GDM1 (cell line): ENCODE measurements at regions not wholly inside any gene's neighbourhood (a gene's known extent, or its start where the extent isn't known, plus 50 kb on each side); places are given as distances from the start of the nearest gene placed in this dataset.
"Not testable (repeated sequence)": the region's sequence is repeated elsewhere in the genome, so short reads cannot be mapped to it uniquely, and the experiment has no call there.

Source experiments
- DNase-seq: peaks from one replicate; lab custom pipeline; 2025; lab: John Stamatoyannopoulos, UW

DNA sequence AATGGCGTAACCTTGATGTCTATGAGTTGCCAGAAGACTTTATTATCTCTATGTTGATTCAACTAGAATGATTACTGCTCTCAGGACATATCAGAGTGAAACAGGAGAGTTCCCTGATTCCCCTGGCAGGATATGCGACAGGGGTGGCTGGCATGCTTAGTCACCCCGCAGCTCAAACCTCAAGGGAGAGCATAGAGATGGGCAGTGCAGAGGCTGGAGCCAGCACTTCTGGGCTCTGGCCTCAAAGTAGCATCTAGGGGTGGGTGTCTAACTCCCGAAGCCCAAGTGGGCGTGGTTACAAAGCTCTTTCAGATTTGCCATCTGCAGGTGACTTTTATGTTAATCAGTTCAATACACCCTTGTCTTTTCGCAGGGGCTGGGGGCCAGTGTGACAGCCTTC is 391.6 kb downstream of the ADCYAP1 start:
- no peak for DNase-seq

DNA sequence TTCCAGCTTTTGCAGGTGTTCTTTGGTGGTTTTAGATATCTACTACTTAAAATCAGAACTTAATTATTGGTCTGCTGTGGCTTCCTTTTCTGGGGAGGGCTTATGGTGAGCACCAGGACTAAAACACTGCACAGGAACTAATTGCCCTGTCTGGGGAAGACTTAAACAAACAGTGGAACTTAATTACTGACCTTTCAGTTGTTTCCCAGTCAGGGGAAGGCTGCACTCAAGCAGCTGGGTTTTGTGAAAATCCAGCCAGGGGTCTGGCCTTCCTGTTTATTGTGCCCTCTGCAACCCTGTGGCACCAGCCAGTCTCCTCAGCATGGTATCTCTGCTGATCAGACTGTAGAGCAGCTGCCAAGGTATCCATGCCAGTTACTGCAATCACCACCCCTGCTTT is 398.2 kb downstream of the ADCYAP1 start:
- no peak for DNase-seq

DNA sequence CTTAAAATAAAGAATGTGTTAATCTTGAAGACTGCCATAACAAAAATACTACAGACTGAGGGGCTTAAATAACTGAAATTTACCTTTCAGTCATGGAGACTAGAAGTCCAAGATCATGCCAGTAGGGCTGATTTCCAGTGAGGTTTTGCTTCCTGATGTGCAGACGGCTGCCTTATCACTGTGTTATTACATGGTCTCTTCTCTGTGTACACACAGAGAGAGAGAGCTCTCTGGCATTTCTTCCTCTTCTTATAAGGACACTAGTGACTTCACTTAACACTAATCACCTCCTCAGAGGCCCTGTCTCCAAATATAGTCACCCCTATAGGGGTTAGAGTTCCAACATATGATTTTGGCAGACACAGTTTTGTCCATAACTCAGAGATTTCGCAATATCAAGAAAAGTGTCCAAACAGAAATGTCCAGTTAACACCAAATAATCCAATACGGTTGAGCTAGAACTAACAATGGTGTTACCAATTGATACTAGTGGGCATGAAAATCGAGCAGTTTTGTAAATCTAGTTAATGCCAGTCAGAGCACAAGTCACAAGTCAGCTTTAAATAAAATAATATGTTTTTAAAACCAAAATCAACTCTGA is 399.8 kb downstream of the ADCYAP1 start:
- DNase-seq = no peak

DNA sequence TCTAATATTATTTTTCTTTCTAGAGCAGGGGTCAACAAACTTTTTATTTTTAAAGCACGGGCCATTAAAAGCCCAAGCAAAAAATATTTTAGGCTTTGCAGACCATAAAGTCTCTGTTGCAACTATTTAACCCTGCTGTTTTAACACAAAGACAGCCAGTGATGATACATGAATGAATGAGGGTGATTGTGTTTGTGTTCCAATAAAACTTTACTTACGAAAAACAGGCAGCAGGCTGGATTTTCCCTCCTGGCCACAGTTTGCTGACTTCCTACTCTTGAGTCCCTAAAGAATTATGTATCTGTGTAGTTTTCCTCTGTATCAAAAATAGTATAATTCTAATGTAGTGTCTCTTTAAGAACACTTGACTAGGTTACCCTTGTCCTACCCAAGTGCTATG is 402.0 kb downstream of the ADCYAP1 start:
- DNase-seq = no peak

- no peak for DNase-seq
Observed at GRCh38 chr18:1308686-1309085, 404.0 kb downstream of the ADCYAP1 start.

GRCh38 chr18:1311376-1311775 is 406.7 kb downstream of the ADCYAP1 start:
- no peak for DNase-seq

DNA sequence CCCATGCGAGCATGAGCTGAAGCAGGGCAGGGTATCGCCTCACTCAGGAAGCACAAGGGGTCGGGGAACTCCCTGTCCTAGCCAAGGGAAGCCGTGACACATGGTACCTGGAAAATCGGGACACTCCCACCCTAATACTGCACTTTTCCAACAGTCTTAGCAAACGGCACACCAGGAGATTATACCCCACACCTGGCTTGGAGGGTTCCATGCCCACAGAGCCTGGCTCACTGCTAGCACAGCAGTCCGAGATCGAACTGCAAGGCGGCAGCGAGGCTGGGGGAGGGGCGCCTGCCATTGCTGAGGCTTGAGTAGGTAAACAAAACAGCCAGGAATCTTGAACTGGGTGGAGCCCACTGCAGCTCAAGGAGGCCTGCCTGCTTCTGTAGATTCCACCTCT is 430.7 kb downstream of the ADCYAP1 start:
- not testable (repeated sequence) for DNase-seq

GRCh38 chr18:1350931-1351450 is 446.3 kb downstream of the ADCYAP1 start:
- no peak for DNase-seq

GRCh38 chr18:1353025-1353424 is 448.4 kb downstream of the ADCYAP1 start:
- DNase-seq = no peak

- no peak for DNase-seq
Observed at GRCh38 chr18:1357724-1358123, 453.1 kb downstream of the ADCYAP1 start.

DNA sequence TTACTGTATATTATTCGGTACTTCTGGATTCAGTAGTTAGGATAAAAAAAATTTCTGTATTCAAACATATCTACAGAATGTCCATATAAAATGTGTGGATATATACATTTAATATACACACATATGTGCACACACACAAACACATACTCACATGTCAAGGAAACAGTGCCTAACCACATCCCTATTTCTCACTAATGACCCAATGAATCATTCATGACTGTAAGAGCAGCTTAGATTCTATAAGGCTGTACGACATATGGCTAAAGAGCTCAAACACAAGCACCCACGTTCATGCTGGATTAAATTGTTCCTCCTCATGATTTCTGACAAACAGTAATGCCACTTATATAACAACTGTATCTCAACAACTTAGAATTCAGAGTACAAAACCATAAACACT is 457.3 kb downstream of the ADCYAP1 start:
- no peak for DNase-seq

DNA sequence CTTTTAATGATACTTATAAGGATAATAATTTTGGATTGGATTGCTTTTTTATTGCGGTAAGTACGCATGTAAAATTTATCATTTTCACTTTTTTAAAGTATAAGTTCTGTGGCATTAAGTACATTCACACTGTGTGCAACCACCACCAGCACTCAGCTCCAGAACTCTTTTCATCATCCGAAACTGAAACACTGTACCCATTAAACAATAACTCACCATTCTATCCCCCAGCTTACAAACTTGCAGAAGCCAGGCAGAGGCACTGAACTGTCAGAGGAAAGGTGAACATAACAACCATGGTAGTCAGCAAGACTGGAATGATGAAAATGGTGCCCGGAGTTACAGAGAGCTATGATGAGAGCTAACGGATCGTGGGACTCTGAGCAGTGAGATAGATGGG is 465.9 kb downstream of the ADCYAP1 start:
- DNase-seq = no peak

GRCh38 chr18:1371724-1372123 is 467.1 kb downstream of the ADCYAP1 start:
- no peak for DNase-seq

- no peak for DNase-seq
Observed at GRCh38 chr18:1383465-1383864, 478.8 kb downstream of the ADCYAP1 start.

GRCh38 chr18:1388468-1388867 is 483.8 kb downstream of the ADCYAP1 start:
- DNase-seq = not testable (repeated sequence)

DNA sequence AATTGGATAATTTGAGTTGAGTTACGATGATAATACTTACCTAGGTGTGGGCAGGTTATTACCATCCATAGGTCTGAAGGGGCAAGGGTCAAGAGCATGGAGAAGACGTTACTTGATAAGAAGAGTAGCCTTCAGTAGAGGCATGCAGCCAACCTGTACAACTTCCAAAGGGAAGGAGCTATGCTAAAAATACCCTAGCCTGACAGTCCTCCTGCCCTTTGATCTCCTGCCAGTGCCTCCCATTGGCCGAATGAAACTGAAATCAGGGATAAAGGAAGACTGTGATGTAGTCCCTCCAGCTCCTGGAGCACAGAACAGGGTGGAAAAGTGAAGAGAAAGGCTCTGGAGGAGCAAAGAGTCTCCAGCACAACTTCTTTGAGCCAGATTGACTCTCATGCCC is 487.4 kb downstream of the ADCYAP1 start:
- no peak for DNase-seq

- DNase-seq = no peak
Observed at GRCh38 chr18:1392865-1393734, 488.4 kb downstream of the ADCYAP1 start.

- DNase-seq = no peak
Observed at GRCh38 chr18:1393929-1394328, 489.3 kb downstream of the ADCYAP1 start.

DNA sequence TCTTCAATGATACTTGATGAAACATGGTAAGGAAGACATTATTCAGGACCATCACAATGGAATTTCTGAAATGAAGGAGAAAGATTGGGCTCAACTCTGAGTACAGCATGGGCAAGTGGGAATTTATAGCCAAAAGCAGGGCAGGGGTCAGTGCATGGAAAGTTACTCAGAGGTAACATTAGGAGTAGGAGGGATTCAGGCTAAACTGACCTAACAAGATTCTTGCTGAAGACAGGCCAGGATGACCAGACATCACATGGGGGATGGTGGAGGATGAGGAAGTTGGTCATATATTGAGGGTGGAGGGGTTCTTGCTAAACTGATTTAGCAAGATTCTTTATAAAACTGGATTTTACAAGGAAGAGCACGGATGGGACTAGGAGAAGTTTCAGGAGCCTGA is 489.8 kb downstream of the ADCYAP1 start:
- no peak for DNase-seq

- no peak for DNase-seq
Observed at GRCh38 chr18:1394966-1395365, 490.3 kb downstream of the ADCYAP1 start.

- no peak for DNase-seq
Observed at GRCh38 chr18:1408376-1408775, 503.7 kb downstream of the ADCYAP1 start.

GRCh38 chr18:1412655-1413322 is 508.1 kb downstream of the ADCYAP1 start:
- DNase-seq = no peak

DNA sequence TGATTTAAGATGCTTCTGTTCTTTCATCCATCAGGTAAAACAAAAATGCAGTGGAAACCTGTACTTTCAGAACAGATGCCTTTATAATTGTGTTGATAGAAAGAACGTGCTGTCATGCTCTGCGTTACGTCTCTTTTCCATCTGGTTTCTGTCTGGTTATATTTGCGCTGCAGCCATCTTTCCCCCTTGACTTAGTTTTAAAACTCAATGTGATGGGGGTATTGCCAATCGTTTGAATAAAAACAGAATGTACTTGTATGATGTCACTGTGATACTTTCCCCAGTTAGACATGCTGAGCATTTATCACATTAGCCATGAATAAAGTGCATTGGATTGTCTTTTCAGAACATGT is 508.6 kb downstream of the ADCYAP1 start:
- no peak for DNase-seq
